ENCODE measurements at regions not wholly inside any gene's neighbourhood (a gene's known extent, or its start where the extent isn't known, plus 50 kb on each side); places are given as distances from the start of the nearest gene placed in this dataset.

- DNase-seq: no peak
Measured at GRCh38 chr10:130575756-130576285, 439.6 kb downstream of the GLRX3 start.

- DNase-seq: no peak
Measured at GRCh38 chr10:130576427-130576826, 440.2 kb downstream of the GLRX3 start.

GRCh38 chr10:130577039-130577438, 440.8 kb downstream of the GLRX3 start:
- no peak for DNase-seq

- DNase-seq: no peak
Measured at GRCh38 chr10:130578532-130579289, 442.5 kb downstream of the GLRX3 start.

- DNase-seq: no peak
Measured at GRCh38 chr10:130579913-130580312, 443.7 kb downstream of the GLRX3 start.

- no peak for DNase-seq
Measured at GRCh38 chr10:130580975-130581374, 444.8 kb downstream of the GLRX3 start.

- no peak for DNase-seq
Measured at GRCh38 chr10:130587718-130588117, 451.5 kb downstream of the GLRX3 start.

GRCh38 chr10:130606001-130606405, 469.8 kb downstream of the GLRX3 start:
- no peak for DNase-seq

- no peak for DNase-seq
Measured at GRCh38 chr10:130607366-130607765, 471.2 kb downstream of the GLRX3 start.

- DNase-seq: no peak
Measured at GRCh38 chr10:130611239-130611638, 475.0 kb downstream of the GLRX3 start.

GRCh38 chr10:130615457-130615856, 479.3 kb downstream of the GLRX3 start:
- DNase-seq: no peak

- DNase-seq: no peak
Measured at GRCh38 chr10:130617985-130618384, 481.8 kb downstream of the GLRX3 start.

- no peak for DNase-seq
Measured at GRCh38 chr10:130618647-130619046, 482.5 kb downstream of the GLRX3 start.

- no peak for DNase-seq
Measured at GRCh38 chr10:130621231-130621775, 485.1 kb downstream of the GLRX3 start.

- no peak for DNase-seq
Measured at GRCh38 chr10:130623680-130624267, 487.6 kb downstream of the GLRX3 start.

GRCh38 chr10:130627346-130628045, 491.3 kb downstream of the GLRX3 start:
- no peak for DNase-seq

GRCh38 chr10:130630135-130630534, 493.9 kb downstream of the GLRX3 start:
- no peak for DNase-seq

GRCh38 chr10:130631142-130632096, 495.2 kb downstream of the GLRX3 start:
- no peak for DNase-seq

- no peak for DNase-seq
Measured at GRCh38 chr10:130634816-130635215, 498.6 kb downstream of the GLRX3 start.

GRCh38 chr10:130635528-130635927, 499.3 kb downstream of the GLRX3 start:
- no peak for DNase-seq

- DNase-seq: no peak
Measured at GRCh38 chr10:130636313-130636930, 500.2 kb downstream of the GLRX3 start.
